Cardiac muscle cell (in vitro differentiated cells and primary cell): ENCODE measurements at regions not wholly inside any gene's neighbourhood (a gene's known extent, or its start where the extent isn't known, plus 50 kb on each side); places are given as distances from the start of the nearest gene placed in this dataset.
"Not testable (repeated sequence)": the region's sequence is repeated elsewhere in the genome, so short reads cannot be mapped to it uniquely, and the experiment has no call there.

Source experiments
- DNase-seq, 2 donors: peaks; one replicate each; pipeline versions ENCODE4 v3.0.0 to v3.0.0-alpha.2; 2010 to 2017; ENCODE audit warnings: low read depth in 1 of 2, low spot score in 1 of 2
- H3K27ac ChIP-seq: fragments of 200-600 bp; sonication (generic); 2 replicates; pipeline ENCODE4 v1.5.1; 2016
- H3K27me3 ChIP-seq: fragments of 200-600 bp; sonication (generic); 2 replicates; pipeline ENCODE4 v1.6.0; 2016; ENCODE audit warnings: control low read depth
- H3K36me3 ChIP-seq: fragments of 200-600 bp; sonication (generic); 2 replicates; pipeline ENCODE4 v1.5.1; 2016; ENCODE audit warnings: control low read depth
- H3K4me1 ChIP-seq: fragments of 200-600 bp; sonication (generic); 2 replicates; pipeline ENCODE4 v1.8.1; 2017; ENCODE audit warnings: low read depth, mild to moderate bottlenecking, mixed run types
- H3K4me3 ChIP-seq: fragments of 200-600 bp; sonication (generic); 2 replicates; pipeline ENCODE4 v1.5.1; 2016; ENCODE audit warnings: mild to moderate bottlenecking
- H3K9me3 ChIP-seq: fragments of 200-600 bp; sonication (generic); 2 replicates; pipeline ENCODE4 v1.5.1; 2017; ENCODE audit warnings: low read depth, mild to moderate bottlenecking, control low read depth
- CTCF ChIP-seq: IDR thresholded peaks from 2 replicates; pipeline ENCODE4 v1.5.1; 2012; ENCODE audit warnings: low read depth, mild to moderate bottlenecking, low read length

GRCh38 chr1:74857676-74858075 lies 124.7 kb downstream of the TYW3 start:
- no peaks in the 10 kb centered on the region for H3K36me3 ChIP-seq
- no peak overlapping the region for H3K4me3 ChIP-seq
- no peaks in the 10 kb centered on the region for H3K9me3 ChIP-seq
- no peaks in the 10 kb centered on the region for H3K4me1 ChIP-seq
- no peak overlapping the region for H3K27ac ChIP-seq
- no peak for DNase-seq
- TF ChIP-seq CTCF = no peak
- no peaks in the 10 kb centered on the region for H3K27me3 ChIP-seq

DNA sequence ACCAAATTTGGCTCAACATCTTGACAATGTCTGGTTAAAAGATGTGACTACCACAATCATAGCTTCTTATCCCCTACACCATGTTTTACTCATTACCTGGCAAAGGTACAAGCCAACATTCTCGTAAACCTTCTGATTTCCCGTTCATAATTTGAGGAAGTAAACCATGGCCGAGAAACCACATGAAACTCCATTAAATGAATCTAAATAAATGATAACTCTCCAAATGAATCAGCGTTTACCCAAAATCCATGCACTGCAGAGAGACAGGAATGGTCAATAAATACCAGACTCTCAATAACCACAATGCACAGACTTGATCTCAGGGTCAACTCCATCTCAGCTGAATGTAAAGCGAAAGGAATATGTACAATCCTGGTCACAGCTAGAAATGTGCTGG lies 125.2 kb downstream of the TYW3 start:
- no peaks in the 10 kb centered on the region for H3K36me3 ChIP-seq
- H3K4me1 ChIP-seq = no peaks in the 10 kb centered on the region
- no peak overlapping the region for H3K4me3 ChIP-seq
- TF ChIP-seq CTCF = no peak
- DNase-seq = no peak
- H3K27ac ChIP-seq = no peak overlapping the region
- H3K27me3 ChIP-seq = no peaks in the 10 kb centered on the region
- H3K9me3 ChIP-seq = no peaks in the 10 kb centered on the region

DNA sequence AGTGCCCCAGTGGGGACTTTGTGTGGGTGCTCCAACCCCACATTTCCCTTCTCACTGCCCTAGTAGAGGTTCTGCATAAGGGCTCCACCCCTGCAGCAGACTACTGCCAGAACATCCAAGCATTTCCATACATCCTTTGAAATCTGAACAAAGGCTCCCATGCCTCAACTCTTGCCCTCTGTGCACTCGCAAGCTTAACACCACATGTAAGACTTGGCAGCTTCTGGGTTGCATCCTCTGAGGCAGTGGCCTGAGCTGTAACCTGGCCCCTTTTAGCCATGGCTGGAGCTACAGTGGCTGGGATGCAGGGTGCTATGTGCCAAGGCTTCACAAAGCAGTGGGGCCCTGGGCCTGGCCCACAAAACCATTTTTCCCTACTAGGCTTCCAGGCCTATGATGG lies 128.9 kb downstream of the TYW3 start:
- no peak for TF ChIP-seq CTCF
- Histone ChIP-seq H3K9me3 (no peaks in the 10 kb centered on the region), H3K36me3 (no peaks in the 10 kb centered on the region), H3K27me3 (no peaks in the 10 kb centered on the region), H3K4me1 (no peaks in the 10 kb centered on the region), H3K27ac (no peak overlapping the region), H3K4me3 (no peak overlapping the region)
- no peak for DNase-seq

DNA sequence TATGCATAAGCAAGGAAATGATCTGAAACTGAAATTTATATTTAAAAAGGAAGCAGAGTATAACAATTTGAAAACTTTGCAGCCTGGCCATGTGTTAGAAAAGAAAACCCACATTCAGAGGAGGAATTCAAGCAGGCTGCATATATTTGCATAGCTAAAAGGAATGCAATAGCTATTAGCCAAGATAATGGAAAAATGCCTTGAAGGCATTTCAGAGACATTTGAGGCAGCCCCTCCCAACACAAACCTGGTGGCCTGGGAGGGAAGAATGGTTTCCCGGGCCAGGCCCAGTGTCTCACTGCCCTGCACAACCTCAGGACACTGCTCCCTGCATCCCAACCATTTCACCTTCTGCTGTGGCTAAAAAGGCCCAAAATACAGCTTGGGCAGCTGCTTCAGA lies 136.8 kb downstream of the TYW3 start:
- Histone ChIP-seq H3K27me3 (no peaks in the 10 kb centered on the region), H3K27ac (no peak overlapping the region)

GRCh38 chr1:74877366-74877765 lies 144.4 kb downstream of the TYW3 start:
- H3K36me3 ChIP-seq, H3K9me3 ChIP-seq, DNase-seq: not testable (repeated sequence)

More for the DNA sequence above, 136.8 kb downstream of the TYW3 start:
- no peaks in the 10 kb centered on the region for H3K4me1 ChIP-seq
- H3K36me3 ChIP-seq = no peaks in the 10 kb centered on the region
- no peak for DNase-seq
- TF ChIP-seq CTCF = no peak
- no peak overlapping the region for H3K4me3 ChIP-seq
- H3K9me3 ChIP-seq = no peaks in the 10 kb centered on the region

DNA sequence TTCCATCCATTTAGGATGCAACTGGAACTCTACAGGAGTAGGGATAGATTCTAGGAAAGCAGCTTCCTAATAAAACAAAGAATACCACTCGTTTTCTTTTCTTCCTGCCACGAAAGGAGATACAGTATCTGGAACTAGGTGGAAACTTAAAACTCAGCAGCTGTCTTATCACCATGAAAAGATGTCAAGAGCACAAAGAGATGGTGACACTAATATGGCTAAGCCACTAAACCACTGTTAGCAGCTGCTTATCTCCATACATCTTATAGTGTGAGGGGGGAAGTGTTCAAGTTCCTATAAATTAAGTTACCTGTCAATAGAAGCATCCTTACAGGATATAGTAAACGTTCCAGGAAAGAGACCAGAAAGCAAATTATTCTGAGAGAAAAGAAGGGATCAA lies 162.5 kb downstream of the TYW3 start:
- Histone ChIP-seq H3K4me3 (no peak overlapping the region), H3K36me3 (no peaks in the 10 kb centered on the region), H3K9me3 (no peaks in the 10 kb centered on the region), H3K27ac (no peak overlapping the region), H3K4me1 (no peaks in the 10 kb centered on the region), H3K27me3 (no peaks in the 10 kb centered on the region)
- no peak for DNase-seq
- no peak for TF ChIP-seq CTCF

More at GRCh38 chr1:74877366-74877765, 144.4 kb downstream of the TYW3 start:
- not testable (repeated sequence) for H3K4me3 ChIP-seq, H3K27ac ChIP-seq, H3K27me3 ChIP-seq, H3K4me1 ChIP-seq
